ENCODE measurements at regions not wholly inside any gene's neighbourhood (a gene's known extent, or its start where the extent isn't known, plus 50 kb on each side); places are given as distances from the start of the nearest gene placed in this dataset.

- TF ChIP-seq CTCF (IDR thresholded peaks at IDR 0.05 in 2 of 3, conservative IDR thresholded peaks at IDR 0.05 in 1 of 3; ENCODE audit: control insufficient read depth in 2 of 3, extremely low read depth in 1 of 3, insufficient read depth in 1 of 3, low read depth in 3 of 3, low read length in 3 of 3) (no peak), PAX5 (IDR thresholded peaks at IDR 0.05; ENCODE audit: borderline replicate concordance, low read depth, low read length) (no peak), SREBF2 (IDR thresholded peaks at IDR 0.05; ENCODE audit: low read length) (no peak), ZBTB11 (CRISPR knock-in tag; IDR thresholded peaks at IDR 0.05) (no peak), BACH1 (IDR thresholded peaks at IDR 0.05; ENCODE audit: borderline replicate concordance) (no peak), FOS (IDR thresholded peaks at IDR 0.05; ENCODE audit: borderline replicate concordance, extremely low read depth, insufficient read length) (no peak), E2F4 (IDR thresholded peaks at IDR 0.05; ENCODE audit: low read depth, low read length) (no peak)
Observed at GRCh38 chr12:98180603-98181002, 334.8 kb upstream of the TMPO start (continued).
